ENCODE measurements at regions not wholly inside any gene's neighbourhood (a gene's known extent, or its start where the extent isn't known, plus 50 kb on each side); places are given as distances from the start of the nearest gene placed in this dataset.
"Not testable (repeated sequence)": the region's sequence is repeated elsewhere in the genome, so short reads cannot be mapped to it uniquely, and the experiment has no call there.

DNA sequence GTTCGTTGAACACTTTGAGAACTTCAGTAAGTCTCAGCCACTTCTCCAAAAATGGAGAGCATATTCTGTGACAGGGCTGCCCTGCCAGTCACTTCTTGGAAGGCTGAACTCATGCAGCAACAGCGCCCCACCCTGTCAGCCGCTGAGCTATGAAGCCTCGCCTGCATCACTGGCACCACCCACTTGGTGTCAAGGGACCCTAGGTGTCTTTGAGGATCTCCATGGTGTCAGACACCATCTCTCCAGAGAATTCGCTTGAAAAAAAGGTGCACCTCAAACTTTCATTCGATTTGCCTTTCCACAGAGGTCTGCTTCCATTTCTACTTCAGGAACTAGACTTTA is 351.5 kb downstream of the SPATA31A6 start:
- not testable (repeated sequence) for DNase-seq (ENCODE audit: insufficient read length, low spot score); FAIRE-seq

GRCh38 chr9:42550789-42551357 is 367.4 kb downstream of the SPATA31A6 start:
- not testable (repeated sequence) for DNase-seq (ENCODE audit: insufficient read length, low spot score); FAIRE-seq

GRCh38 chr9:42568530-42568929 is 385.1 kb downstream of the SPATA31A6 start:
- FAIRE-seq; DNase-seq (ENCODE audit: insufficient read length, low spot score): not testable (repeated sequence)

GRCh38 chr9:42568942-42569556 is 385.6 kb downstream of the SPATA31A6 start:
- not testable (repeated sequence) for DNase-seq (ENCODE audit: insufficient read length, low spot score); FAIRE-seq

DNA sequence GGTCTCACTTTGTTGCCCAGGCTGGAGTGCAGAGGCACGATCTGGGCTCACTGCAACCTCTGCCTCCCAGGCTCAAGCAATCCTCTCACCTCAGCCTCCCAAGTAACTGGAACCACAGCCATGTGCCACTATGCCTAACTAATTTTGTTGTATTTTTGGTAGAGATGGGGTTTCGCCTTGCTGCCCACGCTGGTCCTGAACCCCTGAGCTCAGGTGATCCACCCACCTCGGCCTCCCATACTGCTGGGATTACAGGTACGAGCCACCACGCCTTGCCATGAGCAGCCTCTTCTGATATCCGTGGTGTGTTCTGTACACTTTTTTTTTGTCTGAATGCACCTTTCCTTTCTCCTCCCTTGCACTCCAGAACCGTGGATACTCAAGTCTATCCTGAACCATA is 394.4 kb downstream of the SPATA31A6 start:
- not testable (repeated sequence) for DNase-seq (ENCODE audit: insufficient read length, low spot score); FAIRE-seq

Data from GM19239 (cell line).